CD4-positive, CD25-positive, alpha-beta regulatory T cell (primary cell): ENCODE measurements at regions not wholly inside any gene's neighbourhood (a gene's known extent, or its start where the extent isn't known, plus 50 kb on each side); places are given as distances from the start of the nearest gene placed in this dataset.

Experiments
- ATAC-seq, 2 donors: fragments of 150-1000 bp; cut with Tn5 transposase; one replicate each; pipeline ENCODE4 v1.10.0; 2021; ENCODE audit warnings: low read depth in 2 of 2, moderate number of reproducible peaks in 2 of 2, moderate library complexity in 1 of 2
- DNase-seq, 3 donors: peaks; one replicate each; pipeline versions ENCODE4 v3.0.0 to v3.0.0-alpha.2; 2012 to 2022; ENCODE audit warnings: mixed read lengths in 1 of 3
- H3K27ac ChIP-seq: one replicate; pipeline ENCODE4 v1.7.0; 2013; ENCODE audit warnings: mild to moderate bottlenecking, low read length; ENCODE audit not compliant: insufficient read depth, poor library complexity, severe bottlenecking
- H3K27me3 ChIP-seq: one replicate; pipeline ENCODE4 v1.7.0; 2013; ENCODE audit warnings: low read length; ENCODE audit not compliant: control insufficient read depth, insufficient read depth
- H3K36me3 ChIP-seq: one replicate; pipeline ENCODE4 v1.7.0; 2013; ENCODE audit warnings: mild to moderate bottlenecking, low read length, moderate library complexity; ENCODE audit not compliant: control insufficient read depth, insufficient read depth
- H3K4me1 ChIP-seq: 2 replicates; pipeline ENCODE4 v1.7.0; 2013; ENCODE audit warnings: mild to moderate bottlenecking, low read length; ENCODE audit not compliant: insufficient read depth, control insufficient read depth, poor library complexity, severe bottlenecking
- H3K4me3 ChIP-seq: one replicate; pipeline ENCODE4 v1.7.0; 2013; ENCODE audit warnings: low read depth, mild to moderate bottlenecking, low read length, moderate library complexity
- H3K9me3 ChIP-seq, 2 experiments: 1 replicate in 1 of 2; 2 replicates in 1 of 2; pipeline ENCODE4 v1.7.0; 2013; ENCODE audit warnings: low read length in 2 of 2, mild to moderate bottlenecking in 1 of 2, moderate library complexity in 1 of 2; ENCODE audit not compliant: control insufficient read depth in 2 of 2
- H3K27ac Mint-ChIP-seq, 3 donors: one replicate each; pipeline ENCODE4 v1.8.0; 2020 to 2022; ENCODE audit warnings: mild to moderate bottlenecking in 3 of 3, mixed read lengths in 3 of 3, moderate library complexity in 2 of 3
- H3K27me3 Mint-ChIP-seq: one replicate; pipeline ENCODE4 v1.8.0; 2022; ENCODE audit warnings: mild to moderate bottlenecking, mixed read lengths
- H3K36me3 Mint-ChIP-seq: one replicate; pipeline ENCODE4 v1.8.0; 2020; ENCODE audit warnings: mixed read lengths
- H3K4me1 Mint-ChIP-seq, 4 donors: one replicate each; pipeline ENCODE4 v1.8.0; 2020 to 2022; ENCODE audit warnings: mixed read lengths in 4 of 4, mild to moderate bottlenecking in 1 of 4
- H3K4me3 Mint-ChIP-seq, 4 donors: one replicate each; pipeline ENCODE4 v1.8.0; 2020 to 2022; ENCODE audit warnings: mild to moderate bottlenecking in 4 of 4, mixed read lengths in 4 of 4, moderate library complexity in 3 of 4
- H3K9me3 Mint-ChIP-seq, 7 donors: one replicate each; pipeline ENCODE4 v1.8.0; 2020 to 2022; ENCODE audit warnings: mixed read lengths in 7 of 7, mild to moderate bottlenecking in 3 of 7, moderate library complexity in 2 of 7

GRCh38 chr10:24793648-24794379 is 70.1 kb upstream of the ARHGAP21 start:
- Histone ChIP-seq H3K9me3 (no peaks in the 10 kb centered on the region), H3K27me3 (no peaks in the 10 kb centered on the region), H3K4me1 (no peaks in the 10 kb centered on the region), H3K27ac (no peak overlapping the region), H3K4me3 (no peak overlapping the region), H3K36me3 (no peaks in the 10 kb centered on the region)
- Mint-ChIP-seq H3K27me3 (peaks cover 9% of the 10 kb centered on the region), H3K4me1 (no peaks in the 10 kb centered on the region), H3K36me3 (no peaks in the 10 kb centered on the region), H3K9me3 (peaks cover 0 to 2% (median 0%) of the 10 kb centered on the region in 7 donors), H3K4me3 (no peak overlapping the region), H3K27ac (no peak overlapping the region)
- DNase-seq (no peak), ATAC-seq (no peak)

- Histone ChIP-seq H3K4me1 (no peaks in the 10 kb centered on the region), H3K4me3 (no peak overlapping the region), H3K27me3 (no peaks in the 10 kb centered on the region), H3K27ac (no peak overlapping the region), H3K36me3 (no peaks in the 10 kb centered on the region), H3K9me3 (no peaks in the 10 kb centered on the region)
- DNase-seq (no peak), ATAC-seq (no peak)
- Mint-ChIP-seq H3K27ac (no peak overlapping the region), H3K36me3 (no peaks in the 10 kb centered on the region), H3K27me3 (peaks cover 5% of the 10 kb centered on the region), H3K9me3 (peaks cover 0 to 2% (median 0%) of the 10 kb centered on the region in 7 donors), H3K4me3 (no peak overlapping the region), H3K4me1 (no peaks in the 10 kb centered on the region)
Measured at GRCh38 chr10:24792638-24793037, 69.0 kb upstream of the ARHGAP21 start.

GRCh38 chr10:24791084-24791726 is 67.5 kb upstream of the ARHGAP21 start:
- H3K9me3 Mint-ChIP-seq: peaks cover 0 to 2% (median 0%) of the 10 kb centered on the region in 7 donors
- no peaks in the 10 kb centered on the region for H3K36me3 ChIP-seq
- no peaks in the 10 kb centered on the region for H3K36me3 Mint-ChIP-seq
- H3K27ac ChIP-seq: no peak overlapping the region
- DNase-seq (peak in 1 of 3 donors; percentile 2), ATAC-seq (no peak)
- H3K27me3 ChIP-seq: no peaks in the 10 kb centered on the region
- no peaks in the 10 kb centered on the region for H3K9me3 ChIP-seq
- no peaks in the 10 kb centered on the region for H3K4me1 Mint-ChIP-seq
- H3K4me1 ChIP-seq: no peaks in the 10 kb centered on the region
- H3K4me3 ChIP-seq: no peak overlapping the region
- no peak overlapping the region for H3K27ac Mint-ChIP-seq
- no peak overlapping the region for H3K4me3 Mint-ChIP-seq
- peaks cover 5% of the 10 kb centered on the region for H3K27me3 Mint-ChIP-seq

- DNase-seq (no peak), ATAC-seq (no peak)
- no peaks in the 10 kb centered on the region for H3K36me3 Mint-ChIP-seq
- Histone ChIP-seq H3K4me3 (no peak overlapping the region), H3K36me3 (no peaks in the 10 kb centered on the region), H3K27ac (no peak overlapping the region), H3K4me1 (no peaks in the 10 kb centered on the region), H3K27me3 (no peaks in the 10 kb centered on the region), H3K9me3 (no peaks in the 10 kb centered on the region)
- H3K27ac Mint-ChIP-seq: no peak overlapping the region
- peaks cover 5% of the 10 kb centered on the region for H3K27me3 Mint-ChIP-seq
- H3K9me3 Mint-ChIP-seq: peaks cover 0 to 2% (median 0%) of the 10 kb centered on the region in 7 donors
- no peak overlapping the region for H3K4me3 Mint-ChIP-seq
- no peaks in the 10 kb centered on the region for H3K4me1 Mint-ChIP-seq
Measured at GRCh38 chr10:24790599-24790998, 66.9 kb upstream of the ARHGAP21 start.

GRCh38 chr10:24790073-24790472 is 66.4 kb upstream of the ARHGAP21 start:
- Histone ChIP-seq H3K36me3 (no peaks in the 10 kb centered on the region), H3K27ac (no peak overlapping the region), H3K4me3 (no peak overlapping the region), H3K27me3 (no peaks in the 10 kb centered on the region), H3K4me1 (no peaks in the 10 kb centered on the region), H3K9me3 (no peaks in the 10 kb centered on the region)
- no peaks in the 10 kb centered on the region for H3K9me3 Mint-ChIP-seq
- no peaks in the 10 kb centered on the region for H3K4me1 Mint-ChIP-seq
- DNase-seq (no peak), ATAC-seq (no peak)
- H3K36me3 Mint-ChIP-seq: no peaks in the 10 kb centered on the region
- H3K4me3 Mint-ChIP-seq: no peak overlapping the region
- H3K27me3 Mint-ChIP-seq: peaks cover 5% of the 10 kb centered on the region
- no peak overlapping the region for H3K27ac Mint-ChIP-seq

- peaks cover 4% of the 10 kb centered on the region for H3K27me3 Mint-ChIP-seq
- H3K27ac ChIP-seq: no peak overlapping the region
- H3K9me3 Mint-ChIP-seq: peaks cover 0 to 2% (median 0%) of the 10 kb centered on the region in 7 donors
- H3K4me3 Mint-ChIP-seq: no peak overlapping the region
- ATAC-seq (no peak), DNase-seq (no peak)
- H3K36me3 ChIP-seq: no peaks in the 10 kb centered on the region
- H3K36me3 Mint-ChIP-seq: no peaks in the 10 kb centered on the region
- no peaks in the 10 kb centered on the region for H3K27me3 ChIP-seq
- H3K4me1 Mint-ChIP-seq: no peaks in the 10 kb centered on the region
- no peaks in the 10 kb centered on the region for H3K9me3 ChIP-seq
- no peak overlapping the region for H3K27ac Mint-ChIP-seq
- no peaks in the 10 kb centered on the region for H3K4me1 ChIP-seq
- no peak overlapping the region for H3K4me3 ChIP-seq
Measured at GRCh38 chr10:24784923-24785322, 61.2 kb upstream of the ARHGAP21 start.

- Mint-ChIP-seq H3K27ac (no peak overlapping the region), H3K4me3 (no peak overlapping the region), H3K9me3 (peaks cover 0 to 2% (median 0%) of the 10 kb centered on the region in 7 donors), H3K4me1 (no peaks in the 10 kb centered on the region), H3K36me3 (no peaks in the 10 kb centered on the region), H3K27me3 (peaks cover 4% of the 10 kb centered on the region)
- ATAC-seq (no peak), DNase-seq (no peak)
- no peaks in the 10 kb centered on the region for H3K9me3 ChIP-seq
- H3K4me1 ChIP-seq: no peaks in the 10 kb centered on the region
- no peaks in the 10 kb centered on the region for H3K36me3 ChIP-seq
- no peaks in the 10 kb centered on the region for H3K27me3 ChIP-seq
- no peak overlapping the region for H3K4me3 ChIP-seq
- no peak overlapping the region for H3K27ac ChIP-seq
Measured at GRCh38 chr10:24784061-24784460, 60.4 kb upstream of the ARHGAP21 start.

GRCh38 chr10:24783504-24783903 is 59.8 kb upstream of the ARHGAP21 start:
- no peak overlapping the region for H3K4me3 ChIP-seq
- no peak overlapping the region for H3K4me3 Mint-ChIP-seq
- H3K9me3 ChIP-seq: no peaks in the 10 kb centered on the region
- H3K9me3 Mint-ChIP-seq: peaks cover 0 to 2% (median 0%) of the 10 kb centered on the region in 7 donors
- no peaks in the 10 kb centered on the region for H3K36me3 Mint-ChIP-seq
- no peaks in the 10 kb centered on the region for H3K27me3 ChIP-seq
- ATAC-seq (no peak), DNase-seq (no peak)
- peaks cover 4% of the 10 kb centered on the region for H3K27me3 Mint-ChIP-seq
- no peak overlapping the region for H3K27ac ChIP-seq
- H3K4me1 Mint-ChIP-seq: no peaks in the 10 kb centered on the region
- H3K4me1 ChIP-seq: no peaks in the 10 kb centered on the region
- H3K36me3 ChIP-seq: no peaks in the 10 kb centered on the region
- H3K27ac Mint-ChIP-seq: no peak overlapping the region
